Neuronal stem cell (in vitro differentiated cells): ENCODE measurements at regions not wholly inside any gene's neighbourhood (a gene's known extent, or its start where the extent isn't known, plus 50 kb on each side); places are given as distances from the start of the nearest gene placed in this dataset.

Experiments
- DNase-seq: peaks from one replicate; pipeline ENCODE4 v3.0.0-alpha.2; 2013; ENCODE audit warnings: low spot score
- H2AFZ ChIP-seq: one replicate; pipeline ENCODE4 v1.6.1; 2013; ENCODE audit warnings: mild to moderate bottlenecking, low read length, inconsistent platforms
- H2AK5ac ChIP-seq: 2 replicates; pipeline ENCODE4 v1.6.1; 2013; ENCODE audit warnings: low read depth, mild to moderate bottlenecking, inconsistent platforms, low read length, moderate library complexity, mixed read lengths
- H2BK120ac ChIP-seq: 2 replicates; pipeline ENCODE4 v1.6.1; 2013; ENCODE audit warnings: low read depth, mild to moderate bottlenecking, inconsistent platforms, low read length, moderate library complexity, mixed read lengths
- H2BK12ac ChIP-seq: one replicate; pipeline ENCODE4 v1.6.1; 2013; ENCODE audit warnings: low read length, inconsistent platforms
- H2BK15ac ChIP-seq: 2 replicates; pipeline ENCODE4 v1.6.1; 2013; ENCODE audit warnings: mild to moderate bottlenecking, low read length, inconsistent platforms, mixed read lengths
- H2BK5ac ChIP-seq: one replicate; pipeline ENCODE4 v1.6.1; 2013; ENCODE audit warnings: inconsistent platforms, mild to moderate bottlenecking, low read length, moderate library complexity
- H3K14ac ChIP-seq: one replicate; pipeline ENCODE4 v1.6.1; 2013; ENCODE audit warnings: low read length, inconsistent platforms
- H3K18ac ChIP-seq: 2 replicates; pipeline ENCODE4 v1.6.1; 2013; ENCODE audit warnings: low read length, inconsistent platforms
- H3K23ac ChIP-seq: 2 replicates; pipeline ENCODE4 v1.6.1; 2013; ENCODE audit warnings: low read depth, mild to moderate bottlenecking, mixed read lengths, low read length, inconsistent platforms; ENCODE audit not compliant: poor library complexity
- H3K27ac ChIP-seq: replicated peaks from 3 replicates; pipeline ENCODE4 v1.5.1; 2013; ENCODE audit warnings: low read length, inconsistent platforms
- H3K27me3 ChIP-seq, 3 experiments: 2 replicates each; pipeline ENCODE4 v1.6.1; 2013; ENCODE audit warnings: low read length in 3 of 3, mild to moderate bottlenecking in 2 of 3, inconsistent platforms in 1 of 3, low read depth in 1 of 3, mixed read lengths in 1 of 3, moderate library complexity in 1 of 3; ENCODE audit not compliant: control insufficient read depth in 3 of 3, insufficient read depth in 3 of 3
- H3K36me3 ChIP-seq, 2 donors: replicated peaks in 1 of 2; 2 replicates each; pipeline ENCODE4 v1.6.1; 2013; ENCODE audit warnings: low read length in 2 of 2; ENCODE audit not compliant: control insufficient read depth in 2 of 2, insufficient read depth in 2 of 2
- H3K4ac ChIP-seq: 2 replicates; pipeline ENCODE4 v1.6.1; 2013; ENCODE audit warnings: inconsistent platforms, mild to moderate bottlenecking, low read length, moderate library complexity
- H3K4me1 ChIP-seq, 2 donors: 1 replicate in 1 of 2; 2 replicates in 1 of 2; pipeline ENCODE4 v1.6.1; 2013; ENCODE audit warnings: low read length in 2 of 2, low read depth in 1 of 2; ENCODE audit not compliant: control insufficient read depth in 2 of 2, insufficient read depth in 1 of 2
- H3K4me2 ChIP-seq: one replicate; pipeline ENCODE4 v1.6.1; 2013; ENCODE audit warnings: mild to moderate bottlenecking, low read length, inconsistent platforms; ENCODE audit not compliant: insufficient read depth, poor library complexity, severe bottlenecking
- H3K4me3 ChIP-seq, 2 donors: 2 replicates each; pipeline ENCODE4 v1.5.1; 2013; ENCODE audit warnings: low read length in 2 of 2, mild to moderate bottlenecking in 2 of 2, inconsistent platforms in 1 of 2, moderate library complexity in 1 of 2
- H3K79me1 ChIP-seq: one replicate; pipeline ENCODE4 v1.6.1; 2013; ENCODE audit warnings: low read depth, mild to moderate bottlenecking, inconsistent platforms, low read length, moderate library complexity
- H3K9ac ChIP-seq: one replicate; pipeline ENCODE4 v1.6.1; 2013; ENCODE audit warnings: mild to moderate bottlenecking, low read depth, low read length, inconsistent platforms; ENCODE audit not compliant: poor library complexity
- H3K9me3 ChIP-seq, 2 donors: replicated peaks in 1 of 2; 2 replicates each; pipeline versions ENCODE3 to v1.6.1; 2013; ENCODE audit warnings: low read length in 2 of 2, mild to moderate bottlenecking in 2 of 2, inconsistent platforms in 1 of 2, low read depth in 1 of 2, mixed read lengths in 1 of 2, moderate library complexity in 1 of 2; ENCODE audit not compliant: control insufficient read depth in 2 of 2, insufficient read depth in 1 of 2
- H4K8ac ChIP-seq: one replicate; pipeline ENCODE4 v1.6.1; 2013; ENCODE audit warnings: low read depth, mild to moderate bottlenecking, inconsistent platforms, low read length, moderate library complexity
- H4K91ac ChIP-seq: one replicate; pipeline ENCODE4 v1.6.1; 2013; ENCODE audit warnings: low read length, low read depth, mild to moderate bottlenecking, inconsistent platforms; ENCODE audit not compliant: poor library complexity
- WGBS, 2 donors: extraction: QIAGEN DNeasy Blood & Tissue Kit; methylation state at CpG; one replicate each; pipeline ENCODE4 v1.1.7; 2013; ENCODE audit warnings: missing lambda C conversion rate in 2 of 2, mixed read lengths in 1 of 2; ENCODE audit not compliant: insufficient read length in 2 of 2, insufficient replicate concordance in 1 of 2; ENCODE audit errors: extremely low coverage in 2 of 2; 5-methylcytosine and 5-hydroxymethylcytosine counted together

GRCh38 chr3:25885544-25885943 is 95.7 kb downstream of the OXSM start:
- Histone ChIP-seq H3K4me3 (no peak overlapping the region), H3K36me3 (no peaks in the 10 kb centered on the region), H2AFZ (no peak overlapping the region), H2BK120ac (no peak overlapping the region), H3K23ac (no peak overlapping the region), H3K27ac (no peak overlapping the region), H3K9me3 (no peaks in the 10 kb centered on the region), H3K14ac (no peak overlapping the region), H3K4me1 (no peaks in the 10 kb centered on the region), H2BK5ac (no peak overlapping the region), H3K4ac (no peak overlapping the region), H3K27me3 (no peaks in the 10 kb centered on the region), H2AK5ac (no peak overlapping the region), H2BK12ac (no peak overlapping the region), H3K18ac (no peak overlapping the region), H3K4me2 (no peak overlapping the region), H3K79me1 (no peaks in the 10 kb centered on the region), H4K91ac (no peak overlapping the region), H2BK15ac (no peak overlapping the region), H4K8ac (no peak overlapping the region), H3K9ac (no peak overlapping the region)
- no CpG with 5 or more reads among the region's 5 CpGs for WGBS, 2 donors
- DNase-seq: no peak

DNA sequence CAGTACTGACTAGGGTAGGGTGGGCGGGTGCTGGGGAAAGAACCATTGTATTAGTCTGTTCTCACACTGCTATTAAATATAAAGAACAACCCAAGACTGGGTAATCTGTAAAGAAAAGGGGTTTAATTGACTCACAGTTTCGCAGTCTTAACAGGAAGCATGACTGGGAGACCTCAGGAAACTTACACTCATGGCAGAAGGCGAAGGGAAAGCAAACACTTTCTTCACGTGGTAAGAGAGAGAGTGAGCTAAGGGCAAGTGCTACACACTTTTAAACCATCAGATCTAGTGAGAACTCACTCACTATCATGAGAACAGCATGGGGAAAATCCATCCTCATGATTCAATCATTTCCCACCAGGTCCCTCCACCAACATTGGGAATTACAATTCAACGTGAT is 98.0 kb downstream of the OXSM start:
- Histone ChIP-seq H2BK5ac (no peak overlapping the region), H3K4me3 (no peak overlapping the region), H3K9ac (no peak overlapping the region), H3K27ac (no peak overlapping the region), H3K79me1 (no peaks in the 10 kb centered on the region), H3K14ac (no peak overlapping the region), H3K27me3 (no peaks in the 10 kb centered on the region), H2BK120ac (no peak overlapping the region), H2BK12ac (no peak overlapping the region), H3K4ac (no peak overlapping the region), H3K36me3 (no peaks in the 10 kb centered on the region), H2AK5ac (no peak overlapping the region), H2BK15ac (no peak overlapping the region), H3K23ac (no peak overlapping the region), H3K4me1 (no peaks in the 10 kb centered on the region), H3K4me2 (no peak overlapping the region), H2AFZ (no peak overlapping the region), H3K18ac (no peak overlapping the region), H4K91ac (no peak overlapping the region), H3K9me3 (no peaks in the 10 kb centered on the region), H4K8ac (no peak overlapping the region)
- no peak for DNase-seq
- no CpG with 5 or more reads among the region's 5 CpGs for WGBS, 2 donors

GRCh38 chr3:25888892-25889524 is 99.1 kb downstream of the OXSM start:
- H3K27me3 ChIP-seq: no peaks in the 10 kb centered on the region

GRCh38 chr3:25889525-25889917 is 99.6 kb downstream of the OXSM start:
- Histone ChIP-seq H3K27me3 (no peaks in the 10 kb centered on the region), H2BK12ac (no peak overlapping the region), H2AK5ac (no peak overlapping the region), H3K4me3 (no peak overlapping the region), H2AFZ (no peak overlapping the region), H3K9me3 (no peaks in the 10 kb centered on the region), H2BK15ac (no peak overlapping the region), H3K4ac (no peak overlapping the region), H3K4me1 (no peaks in the 10 kb centered on the region), H4K8ac (no peak overlapping the region), H2BK120ac (no peak overlapping the region), H3K14ac (no peak overlapping the region), H3K36me3 (no peaks in the 10 kb centered on the region), H3K23ac (no peak overlapping the region), H3K79me1 (no peaks in the 10 kb centered on the region), H2BK5ac (no peak overlapping the region), H3K27ac (no peak overlapping the region), H3K9ac (no peak overlapping the region), H4K91ac (no peak overlapping the region), H3K18ac (no peak overlapping the region), H3K4me2 (no peak overlapping the region)
- no peak for DNase-seq
- no CpG with 5 or more reads among the region's 2 CpGs for WGBS, 2 donors

More at GRCh38 chr3:25888892-25889524, 99.1 kb downstream of the OXSM start:
- Histone ChIP-seq H2BK12ac (no peak overlapping the region), H3K4ac (no peak overlapping the region), H3K4me3 (no peak overlapping the region), H2BK5ac (no peak overlapping the region), H3K9ac (no peak overlapping the region), H2BK120ac (no peak overlapping the region), H3K79me1 (no peaks in the 10 kb centered on the region), H3K36me3 (no peaks in the 10 kb centered on the region), H2AK5ac (no peak overlapping the region), H2BK15ac (no peak overlapping the region), H4K8ac (no peak overlapping the region), H3K27ac (no peak overlapping the region), H3K4me2 (no peak overlapping the region), H4K91ac (no peak overlapping the region), H2AFZ (no peak overlapping the region), H3K18ac (no peak overlapping the region), H3K14ac (no peak overlapping the region), H3K4me1 (no peaks in the 10 kb centered on the region), H3K9me3 (no peaks in the 10 kb centered on the region), H3K23ac (no peak overlapping the region)
- no peak for DNase-seq
